ENCODE measurements at regions not wholly inside any gene's neighbourhood (a gene's known extent, or its start where the extent isn't known, plus 50 kb on each side); places are given as distances from the start of the nearest gene placed in this dataset.
"Not testable (repeated sequence)": the region's sequence is repeated elsewhere in the genome, so short reads cannot be mapped to it uniquely, and the experiment has no call there.

GRCh38 chrX:13404777-13405176 lies 84.9 kb upstream of the ATXN3L start:
- TF ChIP-seq POLR2AphosphoS5 (IDR thresholded peaks at IDR 0.05; ENCODE audit: low read depth, low read length); ARID5B (CRISPR knock-in tag; IDR thresholded peaks at IDR 0.05); NFE2L2 (IDR thresholded peaks at IDR 0.05; ENCODE audit: low read length); PAWR (CRISPR knock-in tag; IDR thresholded peaks at IDR 0.05; ENCODE audit: borderline replicate concordance): not testable (repeated sequence)

All from HepG2 (cell line).